HG03066 (cell line): ENCODE measurements at regions not wholly inside any gene's neighbourhood (a gene's known extent, or its start where the extent isn't known, plus 50 kb on each side); places are given as distances from the start of the nearest gene placed in this dataset.

Source experiments
- ATAC-seq: cut with Tn5 transposase; IDR thresholded peaks from one replicate; pipeline ENCODE4 v1.9.1; 2021; ENCODE audit warnings: low read depth; ENCODE audit not compliant: unreplicated experiment

- no peak for ATAC-seq
These were observed 112.5 kb downstream of the ADSS2 start for GRCh38 chr1:244339073-244339692.

- no peak for ATAC-seq
These were observed 111.9 kb downstream of the ADSS2 start for GRCh38 chr1:244339776-244340175.

- no peak for ATAC-seq
These were observed 111.3 kb downstream of the ADSS2 start for GRCh38 chr1:244340396-244340795.

GRCh38 chr1:244341455-244342450, 110.0 kb downstream of the ADSS2 start:
- ATAC-seq, result no peak

GRCh38 chr1:244344001-244344400, 107.7 kb downstream of the ADSS2 start:
- ATAC-seq, result no peak

GRCh38 chr1:244346972-244347618, 104.6 kb downstream of the ADSS2 start:
- no peak for ATAC-seq

- ATAC-seq, result no peak
These were observed 103.8 kb downstream of the ADSS2 start for GRCh38 chr1:244347942-244348341.

- no peak for ATAC-seq
These were observed 102.6 kb downstream of the ADSS2 start for GRCh38 chr1:244349103-244349531.

- ATAC-seq, result peak; percentile 3
These were observed 102.1 kb downstream of the ADSS2 start for GRCh38 chr1:244349581-244350001.

GRCh38 chr1:244350027-244350426, 101.7 kb downstream of the ADSS2 start:
- ATAC-seq, result peak; percentile 64

- ATAC-seq, result no peak
These were observed 99.4 kb downstream of the ADSS2 start for GRCh38 chr1:244352156-244352830.

GRCh38 chr1:244353551-244354091, 98.1 kb downstream of the ADSS2 start:
- ATAC-seq, result peak; percentile 80

- ATAC-seq, result no peak
These were observed 96.9 kb downstream of the ADSS2 start for GRCh38 chr1:244354810-244355278.

- no peak for ATAC-seq
These were observed 95.3 kb downstream of the ADSS2 start for GRCh38 chr1:244356376-244356775.
